Stomach (tissue), 4 donors: ENCODE measurements at regions not wholly inside any gene's neighbourhood (a gene's known extent, or its start where the extent isn't known, plus 50 kb on each side); places are given as distances from the start of the nearest gene placed in this dataset.

Source experiments
- EP300 ChIP-seq: sonication (generic); formaldehyde crosslinking; IDR thresholded peaks from one replicate; pipeline ENCODE4 v1.6.1; 2017; ENCODE audit warnings: antibody characterized with exemption
- POLR2A ChIP-seq, 4 donors: fragments of 450-650 bp; IDR thresholded peaks; one replicate each; pipeline ENCODE4 v1.6.1; 2016; ENCODE audit warnings: antibody characterized with exemption in 4 of 4, control low read depth in 2 of 4, mild to moderate bottlenecking in 1 of 4, moderate library complexity in 1 of 4
- POLR2AphosphoS5 ChIP-seq, 3 donors: sonication (generic); formaldehyde crosslinking; IDR thresholded peaks; one replicate each; pipeline ENCODE4 v1.6.1; 2016; ENCODE audit warnings: antibody characterized with exemption in 3 of 3
- TF ChIP-seq, protein P1 (sequence below), 7 experiments: fragments of 450-650 bp in 4 of 7; fragments of 200-600 bp in 3 of 7; sonication (generic) in 3 of 7; IDR thresholded peaks; one replicate each; pipeline ENCODE4 v1.5.1; 2016 to 2019; ENCODE audit warnings: antibody characterized with exemption in 7 of 7, control low read depth in 2 of 7, mild to moderate bottlenecking in 1 of 7

DNA sequence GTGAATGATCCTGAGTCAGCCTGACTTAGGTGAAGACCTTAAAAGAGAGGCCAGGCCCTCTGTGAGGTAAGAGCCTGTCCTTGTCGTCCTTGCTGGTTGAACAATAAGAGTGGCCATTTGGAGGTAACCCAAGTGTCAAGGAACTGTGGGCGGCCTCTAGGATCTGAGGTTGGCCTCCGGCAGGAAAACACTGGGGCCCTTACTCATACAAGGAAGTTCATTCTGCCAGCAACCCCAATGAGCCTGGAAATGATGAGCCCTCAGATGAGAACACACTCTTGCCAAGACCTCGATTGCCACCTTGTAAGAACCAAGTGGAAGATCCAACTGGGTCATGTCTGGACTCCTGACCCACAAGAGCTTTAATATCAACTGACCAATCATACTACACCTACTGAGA is 95.5 kb upstream of the LRATD1 start:
- TF ChIP-seq, protein P1, sequence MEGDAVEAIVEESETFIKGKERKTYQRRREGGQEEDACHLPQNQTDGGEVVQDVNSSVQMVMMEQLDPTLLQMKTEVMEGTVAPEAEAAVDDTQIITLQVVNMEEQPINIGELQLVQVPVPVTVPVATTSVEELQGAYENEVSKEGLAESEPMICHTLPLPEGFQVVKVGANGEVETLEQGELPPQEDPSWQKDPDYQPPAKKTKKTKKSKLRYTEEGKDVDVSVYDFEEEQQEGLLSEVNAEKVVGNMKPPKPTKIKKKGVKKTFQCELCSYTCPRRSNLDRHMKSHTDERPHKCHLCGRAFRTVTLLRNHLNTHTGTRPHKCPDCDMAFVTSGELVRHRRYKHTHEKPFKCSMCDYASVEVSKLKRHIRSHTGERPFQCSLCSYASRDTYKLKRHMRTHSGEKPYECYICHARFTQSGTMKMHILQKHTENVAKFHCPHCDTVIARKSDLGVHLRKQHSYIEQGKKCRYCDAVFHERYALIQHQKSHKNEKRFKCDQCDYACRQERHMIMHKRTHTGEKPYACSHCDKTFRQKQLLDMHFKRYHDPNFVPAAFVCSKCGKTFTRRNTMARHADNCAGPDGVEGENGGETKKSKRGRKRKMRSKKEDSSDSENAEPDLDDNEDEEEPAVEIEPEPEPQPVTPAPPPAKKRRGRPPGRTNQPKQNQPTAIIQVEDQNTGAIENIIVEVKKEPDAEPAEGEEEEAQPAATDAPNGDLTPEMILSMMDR (IDR thresholded peaks at IDR 0.05): no peak
- TF ChIP-seq POLR2AphosphoS5 (IDR thresholded peaks at IDR 0.05) (no peak), EP300 (no peak), POLR2A (IDR thresholded peaks at IDR 0.05) (no peak)
